ENCODE measurements at regions not wholly inside any gene's neighbourhood (a gene's known extent, or its start where the extent isn't known, plus 50 kb on each side); places are given as distances from the start of the nearest gene placed in this dataset.

GRCh38 chr2:70036290-70036689 lies 51.0 kb upstream of the PCBP1 start:
- no peak for ATAC-seq

GRCh38 chr2:70035344-70035844 lies 51.9 kb upstream of the PCBP1 start:
- DNase-seq (no peak), ATAC-seq (peak in 1 of 2 donors; percentile 9)
- intact Hi-C loops (cut with DNase I) = no loop called here

More at GRCh38 chr2:70036290-70036689, 51.0 kb upstream of the PCBP1 start:
- intact Hi-C loops (cut with DNase I) = no loop called here
- no peak for DNase-seq

DNA sequence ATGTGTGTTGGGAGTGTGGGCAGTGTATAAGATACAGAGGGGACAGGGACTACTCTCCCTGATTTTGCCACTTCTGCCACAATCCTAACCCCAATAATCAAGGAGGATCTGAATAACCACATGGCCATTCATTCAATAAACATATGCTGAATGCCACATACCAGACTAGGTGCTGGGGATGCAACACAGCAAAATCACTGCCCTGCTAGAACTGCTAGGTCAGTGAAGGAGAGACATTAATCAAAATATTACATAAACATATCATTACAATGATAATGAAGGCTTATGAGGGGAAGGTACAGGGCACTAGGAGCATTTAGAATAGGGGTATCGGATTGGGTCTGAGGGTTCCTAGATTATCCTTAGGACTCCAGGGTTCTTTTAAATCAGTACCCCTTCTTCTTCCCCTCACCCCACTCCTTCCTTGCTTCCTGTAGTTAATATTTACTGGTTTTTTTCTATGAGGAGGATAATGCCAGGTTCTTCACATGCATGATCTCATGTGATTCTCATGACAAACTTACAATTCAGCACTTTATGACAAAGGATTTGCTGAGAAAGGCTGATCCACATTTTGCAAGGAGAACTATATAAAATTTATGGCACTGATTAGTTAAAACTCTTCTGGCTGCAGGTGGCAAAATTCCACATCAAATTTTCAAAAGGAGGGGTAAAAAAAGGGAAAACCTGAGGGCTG lies 56.4 kb upstream of the PCBP1 start:
- DNase-seq (no peak), ATAC-seq (no peak)
- intact Hi-C loops (cut with DNase I) = no loop called here

GRCh38 chr2:70029814-70030409 lies 57.4 kb upstream of the PCBP1 start:
- ATAC-seq = peak; percentile 87 to 94
- DNase-seq = peak; percentile 70
- intact Hi-C loops (cut with DNase I) = no loop called here

- DNase-seq = no peak
- ATAC-seq = no peak
- intact Hi-C loops (cut with DNase I) = no loop called here
These were observed 62.9 kb upstream of the ASPRV1 start for GRCh38 chr2:70024284-70024683.

DNA sequence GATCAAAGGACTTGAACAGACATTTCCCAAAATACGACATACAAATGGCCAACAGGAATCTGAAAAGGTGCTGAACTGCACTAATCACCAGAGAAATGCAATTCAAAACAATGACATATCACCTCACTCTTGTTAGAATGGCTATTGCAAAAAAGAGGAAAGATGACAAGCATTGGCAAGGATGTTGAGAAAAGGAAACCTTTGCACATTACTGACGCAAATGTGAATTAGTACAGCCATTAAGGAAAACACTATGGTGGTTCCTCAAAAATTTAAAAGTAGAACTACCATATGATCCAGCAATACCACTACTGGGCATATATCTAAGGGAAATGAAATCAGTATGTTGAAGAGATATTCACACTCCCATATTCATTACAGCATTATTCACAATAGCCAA lies 57.7 kb upstream of the ASPRV1 start:
- intact Hi-C loops (cut with DNase I) = no loop called here
- DNase-seq = no peak
- no peak for ATAC-seq

- ATAC-seq = no peak
- no peak for DNase-seq
- intact Hi-C loops (cut with DNase I) = no loop called here
These were observed 56.5 kb upstream of the ASPRV1 start for GRCh38 chr2:70017962-70018361.

DNA sequence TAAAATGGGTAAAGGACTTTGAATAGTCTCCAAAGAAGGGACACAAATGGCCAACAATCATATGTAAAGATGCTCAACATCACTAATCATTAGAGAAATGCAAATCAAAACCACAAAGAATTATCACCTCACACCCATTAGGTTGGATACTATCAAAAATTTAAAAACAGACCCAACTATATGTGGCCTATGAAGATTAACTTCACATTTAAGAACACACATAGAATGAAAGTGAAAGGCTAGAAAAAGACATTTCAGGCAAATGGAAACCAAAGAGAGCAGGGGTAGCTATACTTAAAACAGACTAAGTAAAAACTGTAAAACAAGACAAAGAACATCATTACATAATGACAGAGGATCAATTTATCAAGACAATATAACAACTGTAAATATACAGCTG lies 53.5 kb upstream of the ASPRV1 start:
- intact Hi-C loops (cut with DNase I) = no loop called here
- DNase-seq = no peak
- no peak for ATAC-seq

DNA sequence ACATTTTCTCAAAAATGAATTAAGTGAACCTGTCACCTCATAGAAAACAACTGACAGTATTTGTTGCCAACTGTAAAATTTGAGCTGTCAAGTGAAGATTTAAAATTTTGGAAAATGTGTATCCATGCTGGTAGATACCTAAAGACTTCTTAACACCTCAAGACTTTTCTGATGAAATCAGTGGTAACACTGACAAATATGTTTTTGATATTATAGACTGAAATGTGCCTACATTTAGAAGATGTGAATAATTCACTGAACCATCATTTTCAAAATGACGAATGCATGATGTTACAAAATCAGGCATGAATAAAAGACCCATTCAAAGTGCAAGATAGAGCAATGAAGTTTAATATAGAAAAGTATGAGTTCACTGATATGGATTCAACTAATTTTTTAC lies 51.5 kb upstream of the ASPRV1 start:
- no peak for ATAC-seq
- no peak for DNase-seq
- intact Hi-C loops (cut with DNase I) = no loop called here

DNA sequence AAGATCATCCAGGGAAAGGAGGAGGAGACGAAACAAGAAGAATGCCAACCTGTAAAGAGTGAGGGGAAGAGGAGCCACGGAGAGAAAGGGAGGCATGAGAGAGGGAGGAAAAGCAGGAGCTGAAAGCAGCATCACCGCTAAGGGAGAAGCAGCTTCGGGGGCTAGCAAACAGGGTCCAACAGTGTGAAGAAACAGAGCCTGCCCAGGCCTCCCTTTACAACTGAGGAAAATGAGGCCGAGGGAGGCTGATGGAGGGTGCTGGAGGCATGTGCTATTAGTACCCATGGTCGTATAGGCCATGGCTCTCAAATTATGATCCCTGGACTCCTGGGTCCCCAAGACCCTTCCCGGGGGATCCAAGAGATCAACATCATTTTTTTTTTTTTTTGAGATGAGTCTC lies 50.4 kb upstream of the ASPRV1 start:
- ATAC-seq (no peak), DNase-seq (no peak)
- intact Hi-C loops (cut with DNase I) = no loop called here

- DNase-seq (no peak), ATAC-seq (no peak)
- intact Hi-C loops (cut with DNase I) = no loop called here
These were observed 49.9 kb upstream of the ASPRV1 start for GRCh38 chr2:70011335-70011734.

Measured in left cardiac atrium (tissue), 4 donors.